Activated naive CD4-positive, alpha-beta T cell treated with anti-CD3 and anti-CD28 coated beads, Interleukin-2, amount 50 U/mL, for 16 hours (primary cell): ENCODE measurements at regions not wholly inside any gene's neighbourhood (a gene's known extent, or its start where the extent isn't known, plus 50 kb on each side); places are given as distances from the start of the nearest gene placed in this dataset.

Experiments used
- DNase-seq: peaks from one replicate; pipeline ENCODE4 v3.0.0-alpha.2; 2020

DNA sequence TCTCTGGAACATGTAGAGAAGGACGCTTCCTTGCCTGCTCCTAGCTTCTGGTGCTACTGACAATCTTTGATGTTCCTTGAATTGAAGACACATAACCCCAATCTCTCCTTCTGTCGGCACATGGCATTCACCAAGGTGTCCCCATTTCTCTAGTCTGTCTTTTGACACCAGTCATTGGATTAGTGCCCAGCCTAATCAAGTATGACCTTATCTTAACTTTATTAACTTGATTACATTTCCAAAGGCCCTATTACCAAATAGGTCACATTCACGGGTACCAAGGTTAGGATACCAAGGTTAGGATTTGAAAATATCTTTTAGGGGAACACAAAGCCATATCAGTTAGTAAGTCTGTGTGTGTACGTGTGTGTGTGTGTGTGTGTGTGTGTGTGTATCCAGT, 377.9 kb downstream of the CMPK2 start:
- DNase-seq = no peak

- no peak for DNase-seq
Observed at GRCh38 chr2:6492573-6492972, 373.1 kb downstream of the CMPK2 start.

DNA sequence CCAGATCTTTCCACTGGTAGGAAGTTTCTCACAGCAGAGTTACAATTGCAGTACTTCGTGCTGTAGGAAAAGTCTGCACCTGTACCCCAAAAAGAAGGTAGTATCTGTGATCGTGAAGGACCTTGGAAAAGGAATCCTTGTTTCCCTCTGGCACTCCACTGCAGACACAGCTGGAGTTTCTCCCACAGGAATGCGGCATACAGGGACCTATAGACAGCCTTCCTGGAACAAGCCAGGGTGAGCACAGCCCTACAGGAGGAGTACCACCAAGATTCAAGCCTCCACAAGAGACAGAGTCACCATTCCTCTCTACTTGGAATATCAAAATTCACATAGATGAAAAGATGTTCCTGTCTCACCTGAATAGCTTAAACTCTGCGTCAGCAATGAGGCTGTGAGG, 372.4 kb downstream of the CMPK2 start:
- DNase-seq = no peak

GRCh38 chr2:6493669-6494068, 372.0 kb downstream of the CMPK2 start:
- no peak for DNase-seq

DNA sequence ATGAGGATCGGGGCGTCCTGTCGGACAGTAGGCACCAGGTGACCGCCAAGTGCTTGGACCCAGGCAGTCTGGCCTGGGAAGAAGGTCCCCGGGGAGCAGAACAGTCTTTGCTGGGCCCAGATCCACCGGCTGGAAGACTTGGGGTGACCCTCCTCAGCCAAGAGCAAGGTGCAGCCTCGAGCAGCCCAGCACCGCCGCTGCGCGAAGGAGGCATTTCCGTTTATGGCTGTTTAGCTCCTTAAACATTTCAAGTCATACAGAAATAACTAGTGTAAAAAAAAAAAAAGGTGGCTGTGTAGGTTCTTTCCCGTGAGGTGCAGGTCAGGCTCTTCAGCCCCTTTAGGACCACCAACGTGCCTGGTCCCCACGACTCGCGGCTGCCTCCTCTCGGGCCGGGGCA, 370.2 kb downstream of the CMPK2 start:
- DNase-seq = no peak

DNA sequence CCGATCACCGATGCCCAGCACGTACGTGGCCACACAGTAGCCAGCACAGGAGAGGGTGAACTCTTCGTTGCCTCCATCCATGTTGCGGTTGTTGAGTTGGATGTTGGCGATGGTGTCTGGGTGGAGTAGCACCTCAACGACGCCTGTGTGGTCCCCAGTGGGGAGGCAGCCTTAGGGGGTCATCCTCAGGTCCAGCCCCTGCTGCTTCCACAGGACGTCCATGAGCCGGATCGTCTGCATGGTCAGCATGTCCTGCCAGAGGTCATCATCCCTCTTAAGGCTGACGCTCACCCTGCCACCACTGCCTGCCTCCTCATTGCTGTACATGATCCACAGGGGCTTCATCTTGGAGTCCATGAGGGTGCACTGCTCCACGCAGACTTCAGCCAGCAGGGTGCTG, 369.3 kb downstream of the CMPK2 start:
- no peak for DNase-seq

- no peak for DNase-seq
Observed at GRCh38 chr2:6497048-6497447, 368.7 kb downstream of the CMPK2 start.

GRCh38 chr2:6498841-6499240, 366.9 kb downstream of the CMPK2 start:
- DNase-seq = no peak

DNA sequence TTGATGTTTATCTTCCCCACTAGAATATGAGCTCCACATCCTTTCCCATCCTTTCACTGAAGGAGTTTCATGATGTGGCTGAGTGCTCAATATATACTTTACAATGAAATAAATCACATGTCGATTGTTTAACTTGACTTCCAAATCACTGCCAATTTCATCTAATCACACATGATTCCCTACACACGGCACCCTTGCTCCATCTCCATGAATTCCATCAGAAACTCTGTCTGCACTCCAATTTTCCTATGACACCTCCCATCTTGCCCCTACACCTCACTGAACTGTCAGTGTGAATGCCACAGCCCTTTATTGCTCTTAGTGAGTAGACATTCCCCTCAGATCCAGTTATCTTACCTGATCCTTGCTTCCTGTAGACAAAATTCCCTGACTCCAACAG, 366.0 kb downstream of the CMPK2 start:
- DNase-seq = no peak

GRCh38 chr2:6506361-6506794, 359.3 kb downstream of the CMPK2 start:
- no peak for DNase-seq

- no peak for DNase-seq
Observed at GRCh38 chr2:6506859-6507258, 358.8 kb downstream of the CMPK2 start.

DNA sequence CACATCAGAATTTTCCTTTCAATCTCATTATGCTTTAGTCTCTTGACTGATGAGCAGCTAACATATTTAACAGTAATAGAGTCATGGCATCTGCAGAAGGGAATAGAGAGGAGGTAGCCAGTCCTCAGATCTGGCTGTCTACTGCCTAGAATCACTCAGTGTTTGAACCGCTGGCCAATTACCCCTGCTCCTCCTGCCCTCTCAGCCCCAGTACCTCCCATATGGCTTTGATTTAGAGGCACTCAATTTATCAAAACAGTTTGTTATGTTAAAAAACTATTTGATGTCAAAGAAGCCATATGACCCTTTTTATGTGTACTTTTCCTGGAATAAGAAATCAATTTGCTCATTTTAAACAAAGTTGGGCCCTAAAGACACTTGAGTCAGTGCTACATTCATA, 355.2 kb downstream of the CMPK2 start:
- no peak for DNase-seq

DNA sequence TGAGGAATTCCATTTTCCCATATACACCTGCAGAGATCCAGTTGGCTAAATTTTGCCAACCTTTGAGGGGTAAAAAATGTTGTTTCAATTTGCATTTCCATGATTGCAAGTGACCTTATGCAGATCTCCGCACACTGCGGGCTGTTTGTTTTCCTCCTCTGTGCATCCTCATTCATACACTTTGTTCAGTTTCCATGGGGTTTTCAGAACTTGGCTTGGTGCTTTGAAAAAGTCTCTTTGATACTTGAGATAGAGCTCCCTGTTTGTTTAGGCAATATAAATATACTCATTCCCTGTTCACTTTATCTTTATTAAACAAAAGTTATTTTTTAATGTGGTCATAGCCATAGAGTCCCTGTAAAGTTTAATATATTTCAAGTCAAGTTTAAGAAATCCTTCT, 353.1 kb downstream of the CMPK2 start:
- DNase-seq = no peak

DNA sequence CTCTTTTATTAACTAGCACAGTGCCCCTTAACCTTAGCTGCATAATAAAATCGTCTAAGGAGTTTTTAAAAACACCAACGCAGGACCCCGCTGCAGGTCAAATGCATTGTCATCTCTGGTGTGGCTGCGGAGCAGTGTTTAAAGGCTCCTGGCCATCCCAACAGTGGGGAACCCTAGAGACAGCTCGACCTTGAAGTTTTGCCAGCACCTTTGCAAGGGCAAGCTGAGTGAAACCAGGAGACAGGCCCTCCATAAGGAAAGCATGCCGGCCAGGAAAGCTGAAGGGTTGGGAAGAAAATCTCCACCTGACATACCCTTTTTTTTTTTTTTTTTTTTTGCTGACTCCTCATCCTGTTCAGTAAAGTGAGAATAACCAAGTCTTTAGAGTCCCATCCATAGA, 349.0 kb downstream of the CMPK2 start:
- no peak for DNase-seq

DNA sequence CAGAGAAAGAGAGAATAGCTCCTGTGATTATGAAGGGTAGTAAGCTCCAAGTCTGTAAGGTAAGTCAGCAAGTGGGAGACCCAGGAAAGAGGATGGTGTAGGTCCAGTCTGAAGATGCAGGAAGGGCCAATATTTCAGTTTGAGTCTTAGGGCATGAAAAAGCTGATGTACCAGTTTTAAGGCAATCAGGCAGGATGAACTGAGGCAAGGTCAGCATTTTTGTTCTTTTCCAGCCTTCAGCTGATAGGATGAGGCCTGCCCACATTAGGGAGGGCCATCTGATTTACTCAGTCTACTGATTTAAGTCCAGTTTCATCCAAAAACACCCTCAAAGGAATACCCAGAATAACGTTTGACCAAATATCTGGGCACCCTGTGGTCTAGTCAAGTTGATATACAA, 347.3 kb downstream of the CMPK2 start:
- no peak for DNase-seq

GRCh38 chr2:6523476-6523875, 342.2 kb downstream of the CMPK2 start:
- DNase-seq = no peak

GRCh38 chr2:6524691-6525474, 340.8 kb downstream of the CMPK2 start:
- DNase-seq = no peak

GRCh38 chr2:6525475-6525964, 340.2 kb downstream of the CMPK2 start:
- no peak for DNase-seq

DNA sequence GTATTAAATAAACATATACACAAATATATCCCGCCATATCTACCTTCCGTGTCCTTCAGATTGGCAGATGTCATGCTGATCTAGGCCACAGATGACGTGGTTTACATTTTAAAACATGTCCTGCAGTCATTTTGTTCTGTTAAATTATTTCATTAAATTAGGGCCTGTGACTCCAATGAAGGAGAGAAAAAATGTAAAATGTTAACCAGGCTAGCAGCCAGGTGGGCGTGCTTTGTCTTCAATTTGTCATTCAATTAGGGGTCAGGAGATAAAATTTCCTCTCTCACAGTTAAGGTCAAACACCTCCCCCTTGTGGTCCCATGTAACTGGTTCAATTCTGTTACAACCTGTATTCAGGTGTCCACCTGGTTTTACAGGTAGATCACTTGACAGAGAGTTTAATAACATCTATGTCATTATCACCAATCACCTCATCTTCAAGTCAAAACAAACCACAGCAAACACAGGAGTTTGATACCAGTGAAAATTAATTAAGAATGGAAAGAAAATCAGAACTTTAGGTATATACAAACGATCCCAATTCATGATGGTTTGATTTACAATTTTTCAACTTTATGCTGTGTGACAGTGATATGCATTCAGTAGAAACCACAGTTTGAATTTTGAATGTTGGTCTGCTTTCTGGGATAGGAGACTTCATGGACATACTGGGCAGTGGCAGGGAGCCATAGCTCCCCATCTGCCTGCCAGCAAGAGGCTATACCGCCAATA, 339.4 kb downstream of the CMPK2 start:
- no peak for DNase-seq

- no peak for DNase-seq
Observed at GRCh38 chr2:6531304-6531703, 334.4 kb downstream of the CMPK2 start.

- DNase-seq = no peak
Observed at GRCh38 chr2:6535572-6535971, 330.1 kb downstream of the CMPK2 start.

DNA sequence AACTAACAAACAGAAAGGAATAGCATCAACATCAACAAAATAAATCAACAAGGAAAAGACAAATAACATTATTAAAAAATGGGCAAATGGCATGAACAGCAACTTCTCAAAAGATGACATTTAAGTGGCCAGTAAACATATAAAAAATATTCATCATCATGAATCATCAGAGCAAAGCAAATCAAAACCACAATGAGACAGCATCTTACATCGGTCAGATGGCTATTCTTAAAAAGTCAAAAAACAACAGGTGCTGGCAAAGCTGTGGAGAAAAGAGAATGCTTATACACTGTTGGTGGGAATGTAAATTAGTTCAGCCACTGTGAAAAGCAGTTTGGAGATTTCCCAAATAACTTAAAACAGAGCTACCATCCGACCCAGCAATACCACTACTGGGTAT, 327.1 kb downstream of the CMPK2 start:
- no peak for DNase-seq

DNA sequence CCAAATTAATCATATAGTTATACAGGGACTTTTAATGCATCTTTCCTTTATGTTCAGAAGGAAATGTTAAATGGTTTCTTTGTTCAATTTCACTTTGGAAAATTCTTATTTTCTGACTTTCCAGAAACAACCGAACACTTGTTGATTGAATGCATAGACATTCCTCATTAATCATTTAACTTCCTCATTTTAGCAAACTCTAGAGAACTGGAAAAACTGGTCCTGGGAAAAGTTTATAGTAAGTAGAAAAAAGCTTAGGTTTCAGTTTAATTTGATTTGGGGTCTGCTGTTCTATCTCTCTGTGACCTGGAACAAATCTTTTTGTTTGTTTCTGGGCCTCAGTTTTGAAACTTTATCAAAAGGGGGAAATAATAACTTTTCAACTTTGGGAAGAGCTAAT, 320.4 kb downstream of the CMPK2 start:
- no peak for DNase-seq

DNA sequence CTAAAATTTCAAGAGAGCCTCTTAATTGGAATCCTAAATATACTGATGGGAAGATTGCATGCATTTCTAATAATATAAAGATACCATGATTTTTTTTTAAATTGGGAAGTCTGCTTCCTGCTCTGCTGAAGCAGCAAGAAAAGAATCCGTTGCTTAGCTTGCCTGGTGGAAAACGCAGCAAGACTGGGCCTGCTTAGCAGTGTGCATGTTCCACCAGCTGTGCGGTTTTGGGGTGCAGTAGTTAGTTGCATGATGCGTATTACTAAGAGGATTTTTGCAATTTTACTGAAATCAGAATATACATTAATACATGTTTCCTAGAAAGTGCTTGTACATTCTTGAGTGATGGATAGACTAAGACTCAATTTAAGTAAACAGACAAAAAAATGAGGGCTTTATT, 319.9 kb downstream of the CMPK2 start:
- no peak for DNase-seq

- DNase-seq = no peak
Observed at GRCh38 chr2:6554466-6554865, 311.2 kb downstream of the CMPK2 start.
